ENCODE measurements at regions not wholly inside any gene's neighbourhood (a gene's known extent, or its start where the extent isn't known, plus 50 kb on each side); places are given as distances from the start of the nearest gene placed in this dataset.

- no peak for DNase-seq (ENCODE audit: low read depth)
Observed at GRCh38 chr20:11832397-11832796, 85.3 kb upstream of the BTBD3 start.

DNA sequence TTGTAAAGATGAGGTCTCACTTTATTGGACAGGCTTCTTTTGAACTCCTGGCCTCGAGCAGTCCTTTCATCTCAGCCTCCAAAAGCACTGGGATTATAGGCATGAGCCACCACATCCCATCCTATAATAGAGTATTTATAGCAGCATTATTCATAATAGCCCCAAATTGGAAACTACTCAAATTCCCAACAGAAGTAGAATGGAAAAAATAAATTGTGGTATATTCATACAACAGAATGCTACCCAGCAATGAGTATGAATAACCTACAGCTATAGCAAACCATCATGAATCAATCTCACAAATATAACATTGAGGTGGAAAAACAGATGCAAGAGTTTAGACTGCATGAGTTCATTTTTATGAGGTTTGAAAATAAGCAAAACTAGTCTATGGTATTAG lies 84.8 kb upstream of the BTBD3 start:
- no peak for DNase-seq (ENCODE audit: low read depth)

GRCh38 chr20:11833825-11834224 lies 83.9 kb upstream of the BTBD3 start:
- no peak for DNase-seq (ENCODE audit: low read depth)

DNA sequence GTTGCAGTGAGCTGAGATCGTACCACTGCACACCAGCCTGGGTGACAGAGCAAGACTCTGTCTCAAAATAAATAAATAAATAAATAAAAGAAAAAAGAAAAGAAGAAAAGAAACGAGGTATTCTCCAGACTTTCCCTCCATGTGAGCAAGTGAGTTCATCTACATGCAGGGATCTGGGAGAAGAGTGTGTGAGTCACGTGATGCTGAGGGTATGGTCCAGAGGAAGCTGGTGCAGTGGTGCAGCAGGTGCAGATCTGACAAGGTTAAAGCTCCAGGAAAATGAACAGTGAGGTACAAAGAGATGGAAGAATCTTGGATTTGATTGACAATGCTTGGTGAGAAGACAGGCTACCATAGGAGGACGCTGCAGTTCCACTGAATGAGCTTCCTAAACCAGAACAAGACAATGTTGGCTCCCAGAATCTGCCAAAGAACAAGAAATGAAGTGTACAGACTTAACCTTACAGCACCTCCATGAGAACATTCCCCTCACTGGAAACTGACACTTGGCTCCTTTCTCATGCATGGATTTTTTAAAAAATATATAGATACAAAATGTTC lies 79.5 kb upstream of the BTBD3 start:
- DNase-seq (ENCODE audit: low read depth) = no peak

DNA sequence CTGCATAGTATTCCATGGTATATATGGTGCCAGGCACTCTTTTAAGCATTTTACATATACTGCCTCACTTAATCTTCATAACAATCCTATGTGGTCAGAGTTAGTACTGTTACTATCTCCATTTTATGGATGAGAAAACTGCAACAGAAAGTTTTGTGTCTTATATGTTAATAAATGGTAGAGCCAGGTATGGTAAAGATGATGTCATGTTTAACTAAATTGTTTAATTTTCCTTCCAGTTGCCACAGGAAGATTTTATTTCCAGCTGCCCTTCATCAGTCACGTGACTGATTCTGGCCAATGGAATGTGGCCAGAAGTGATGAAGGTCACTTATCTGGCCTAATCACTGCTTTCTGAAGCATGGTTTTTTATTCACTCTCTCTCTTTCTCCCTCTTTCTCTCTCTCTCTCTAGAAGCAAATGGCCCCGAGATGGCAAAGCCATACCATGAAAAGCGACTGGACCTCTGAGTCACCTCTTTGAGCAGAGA lies 75.7 kb upstream of the BTBD3 start:
- no peak for DNase-seq (ENCODE audit: low read depth)

- DNase-seq (ENCODE audit: low read depth) = no peak
Observed at GRCh38 chr20:11843289-11843688, 74.4 kb upstream of the BTBD3 start.

DNA sequence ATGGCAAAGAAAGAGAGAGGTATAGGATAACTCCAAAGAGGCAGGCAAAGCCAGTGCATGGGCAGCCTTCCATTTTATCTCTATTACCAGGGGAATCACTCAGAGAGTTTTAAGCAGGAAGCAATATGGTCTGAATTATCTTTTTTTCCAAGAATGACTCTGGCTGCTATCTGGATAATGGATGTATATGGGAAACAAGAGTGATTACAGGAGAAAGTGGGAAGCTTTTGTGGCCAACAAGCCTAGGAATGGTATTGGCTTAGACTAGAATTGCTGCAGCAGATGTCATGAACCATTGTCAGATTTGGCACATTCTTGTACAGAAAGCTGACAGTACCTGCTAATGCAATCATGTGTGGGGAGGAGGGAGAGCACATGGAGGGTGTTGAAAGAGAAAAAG lies 73.0 kb upstream of the BTBD3 start:
- DNase-seq (ENCODE audit: low read depth) = peak; percentile 9

DNA sequence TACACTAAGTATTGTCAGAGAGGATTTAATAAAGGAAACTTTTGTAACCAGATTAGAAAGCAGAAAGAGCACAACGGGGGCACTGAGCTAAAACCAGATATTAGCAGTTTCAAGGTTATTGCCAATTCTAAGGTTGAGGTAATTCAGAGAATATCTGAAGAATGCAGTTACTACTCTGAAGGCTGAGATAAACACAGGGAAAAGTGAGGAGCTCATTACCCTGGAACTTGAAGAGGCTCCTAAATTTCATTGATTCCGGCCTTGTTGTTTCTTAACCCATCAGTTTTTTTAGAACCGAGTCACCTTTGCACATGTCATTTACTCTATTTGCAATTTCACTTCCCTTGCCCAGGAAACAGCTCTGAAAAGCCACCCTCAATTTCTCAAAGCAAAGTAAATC lies 72.4 kb upstream of the BTBD3 start:
- DNase-seq (ENCODE audit: low read depth) = peak; percentile 29

GRCh38 chr20:11846131-11846530 lies 71.6 kb upstream of the BTBD3 start:
- no peak for DNase-seq (ENCODE audit: low read depth)

DNA sequence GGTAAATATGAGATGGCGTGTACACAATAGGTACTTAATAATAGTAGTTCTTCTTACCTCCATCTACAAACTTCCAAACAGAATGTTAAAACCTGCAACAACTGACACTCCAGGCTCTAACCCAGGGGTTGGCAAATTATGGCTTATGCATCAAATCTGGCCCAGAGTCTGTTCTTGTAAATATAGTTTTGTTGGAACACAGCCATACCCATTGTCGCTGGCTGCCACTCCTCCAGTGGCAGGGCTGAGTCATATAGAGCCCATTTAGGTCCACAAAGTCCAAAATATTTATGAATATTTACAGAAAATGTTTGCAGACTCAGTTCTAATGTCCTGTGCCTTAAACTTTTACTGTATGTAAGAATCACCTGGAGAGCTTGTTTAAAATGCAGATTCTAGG lies 69.9 kb upstream of the BTBD3 start:
- no peak for DNase-seq (ENCODE audit: low read depth)

GRCh38 chr20:11849270-11849915 lies 68.3 kb upstream of the BTBD3 start:
- peak; percentile 33 for DNase-seq (ENCODE audit: low read depth)

DNA sequence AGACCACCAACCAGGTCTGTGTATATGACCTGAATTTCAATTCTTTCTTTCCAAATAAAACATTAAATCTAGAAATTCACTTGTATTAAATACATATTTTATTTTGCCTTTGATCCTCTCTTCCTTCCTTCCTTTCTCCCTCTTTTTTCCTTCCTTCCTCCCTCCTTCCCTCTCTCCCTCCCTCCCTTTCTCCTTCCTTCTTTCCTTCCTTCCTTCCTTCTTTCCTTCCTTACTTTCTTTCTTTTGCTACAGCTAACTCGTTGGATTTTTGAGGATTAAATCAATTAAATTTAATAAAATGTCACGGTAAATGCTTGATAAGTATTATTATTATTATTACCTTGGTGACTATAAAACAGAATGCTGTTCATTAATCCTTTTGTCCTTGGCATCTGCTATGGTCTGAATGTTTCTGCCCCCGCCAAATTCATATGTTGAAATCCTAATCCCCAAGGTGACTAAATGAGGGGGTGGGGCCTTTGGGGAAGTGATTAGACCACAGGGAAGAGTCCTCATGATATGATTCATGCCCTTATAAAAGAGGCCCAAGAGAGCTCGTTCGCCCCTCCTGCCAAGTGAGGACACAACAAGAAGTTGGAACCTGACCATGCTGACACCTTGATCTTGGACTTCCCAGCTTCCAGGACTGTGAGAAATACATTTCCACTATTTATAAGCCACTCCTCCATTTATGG lies 67.6 kb upstream of the BTBD3 start:
- peak; percentile 59 for DNase-seq (ENCODE audit: low read depth)

DNA sequence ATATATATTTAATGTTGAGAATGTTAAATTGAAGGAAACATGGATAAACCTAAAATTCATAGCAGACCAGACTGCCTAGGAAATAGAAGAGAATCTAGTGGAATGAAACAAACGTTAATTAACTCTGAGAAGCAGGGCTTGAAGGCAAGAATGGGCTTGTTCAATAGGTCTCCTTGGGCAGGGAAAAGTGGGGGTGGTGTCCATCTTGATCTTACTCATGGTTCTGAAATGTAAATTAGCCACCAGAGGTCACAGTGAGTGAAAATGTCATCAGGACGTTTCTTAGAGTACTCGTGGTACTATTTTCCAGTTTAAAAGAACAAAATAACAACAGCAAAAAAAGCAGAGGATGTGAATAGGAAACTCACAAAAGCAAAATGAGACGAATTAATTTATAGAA lies 66.8 kb upstream of the BTBD3 start:
- peak; percentile 77 for DNase-seq (ENCODE audit: low read depth)

GRCh38 chr20:11851646-11852045 lies 66.0 kb upstream of the BTBD3 start:
- no peak for DNase-seq (ENCODE audit: low read depth)

GRCh38 chr20:11852189-11852588 lies 65.5 kb upstream of the BTBD3 start:
- no peak for DNase-seq (ENCODE audit: low read depth)

GRCh38 chr20:11852811-11853210 lies 64.9 kb upstream of the BTBD3 start:
- DNase-seq (ENCODE audit: low read depth) = peak; percentile 67

GRCh38 chr20:11853359-11853758 lies 64.3 kb upstream of the BTBD3 start:
- no peak for DNase-seq (ENCODE audit: low read depth)

DNA sequence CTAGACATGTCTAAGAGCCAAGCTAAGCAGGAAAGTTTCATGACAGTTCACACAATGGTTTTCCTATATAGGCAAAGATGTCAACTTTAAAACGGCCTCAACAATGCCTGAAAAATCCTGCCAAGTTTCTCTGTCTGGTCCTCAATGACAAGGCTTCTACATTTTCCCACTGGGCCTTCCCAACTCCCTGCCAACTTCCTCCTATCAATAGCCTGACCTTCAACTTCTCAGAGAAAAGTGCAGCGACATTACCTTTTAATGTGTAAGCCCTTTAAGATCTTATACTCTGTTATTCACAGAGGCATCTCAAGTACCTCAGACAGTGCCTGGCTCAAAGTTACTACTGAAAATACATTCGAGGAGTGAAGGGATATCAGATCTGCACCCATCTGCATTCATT lies 56.2 kb upstream of the BTBD3 start:
- no peak for DNase-seq (ENCODE audit: low read depth)

DNA sequence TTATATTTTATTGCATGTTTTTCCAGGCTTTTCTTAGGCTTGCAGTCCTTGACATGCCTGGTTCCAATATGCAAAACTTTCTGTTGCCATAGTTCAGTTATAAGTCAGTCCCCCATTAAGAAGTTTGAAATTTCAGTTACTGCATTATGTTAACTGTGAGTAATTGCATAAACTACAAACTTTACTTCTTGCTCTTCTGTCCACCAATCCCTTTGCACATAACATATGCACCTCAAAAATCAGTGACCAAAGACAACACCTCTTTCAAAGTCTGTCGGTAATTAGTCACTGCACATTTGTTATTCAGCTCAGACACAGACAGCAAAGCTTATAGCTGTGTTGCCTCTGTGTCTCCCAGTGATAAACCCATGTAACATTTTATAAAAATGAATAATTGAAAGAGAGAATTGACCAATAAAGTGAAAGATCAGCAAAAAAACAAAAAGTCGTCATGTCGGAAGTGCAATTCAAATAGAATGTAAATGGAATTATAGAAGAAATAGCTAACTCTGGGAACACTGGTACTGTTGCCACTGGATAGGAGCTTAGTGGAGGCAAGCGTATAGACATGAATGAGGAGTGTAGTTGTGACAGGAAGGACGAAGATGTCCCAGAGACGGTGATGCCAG lies 50.3 kb upstream of the BTBD3 start:
- no peak for DNase-seq (ENCODE audit: low read depth)
